Ovary (tissue), 3 donors: ENCODE measurements at regions not wholly inside any gene's neighbourhood (a gene's known extent, or its start where the extent isn't known, plus 50 kb on each side); places are given as distances from the start of the nearest gene placed in this dataset.

Experiments
- EP300 ChIP-seq: sonication (generic); formaldehyde crosslinking; IDR thresholded peaks from one replicate; pipeline ENCODE4 v1.6.1; 2017; ENCODE audit warnings: antibody characterized with exemption
- POLR2A ChIP-seq: fragments of 450-650 bp; IDR thresholded peaks from one replicate; pipeline ENCODE4 v1.6.1; 2017; ENCODE audit warnings: antibody characterized with exemption, mild to moderate bottlenecking, moderate library complexity
- TF ChIP-seq, protein P1 (sequence below), 3 donors: fragments of 450-650 bp in 2 of 3; fragments of 200-600 bp in 1 of 3; IDR thresholded peaks; one replicate each; pipeline versions ENCODE4 v1.5.1 to v1.8.0; 2016 to 2022; ENCODE audit warnings: antibody characterized with exemption in 3 of 3, mild to moderate bottlenecking in 1 of 3
- donor health status: DM: no; HTN: no; CAD: no.

DNA sequence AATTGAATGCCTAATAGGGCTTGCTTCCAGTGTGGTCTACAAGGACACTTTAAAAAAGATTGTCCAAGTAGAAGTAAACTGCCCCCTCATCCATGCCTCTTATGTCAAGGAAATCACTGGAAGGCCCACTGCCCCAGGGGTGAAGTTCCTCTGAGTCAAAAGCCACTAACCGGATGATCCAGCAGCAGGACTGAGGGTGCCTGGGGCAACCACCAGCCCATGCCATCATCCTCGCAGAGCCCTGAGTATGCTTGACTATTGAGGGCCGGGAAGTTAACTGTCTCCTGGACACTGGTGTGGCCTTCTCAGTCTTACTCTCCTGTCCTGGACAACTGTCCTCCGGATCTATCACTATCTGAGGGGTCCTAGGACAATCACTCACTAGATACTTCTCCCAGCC lies 411.5 kb downstream of the TENT5A start:
- TF ChIP-seq, protein P1, sequence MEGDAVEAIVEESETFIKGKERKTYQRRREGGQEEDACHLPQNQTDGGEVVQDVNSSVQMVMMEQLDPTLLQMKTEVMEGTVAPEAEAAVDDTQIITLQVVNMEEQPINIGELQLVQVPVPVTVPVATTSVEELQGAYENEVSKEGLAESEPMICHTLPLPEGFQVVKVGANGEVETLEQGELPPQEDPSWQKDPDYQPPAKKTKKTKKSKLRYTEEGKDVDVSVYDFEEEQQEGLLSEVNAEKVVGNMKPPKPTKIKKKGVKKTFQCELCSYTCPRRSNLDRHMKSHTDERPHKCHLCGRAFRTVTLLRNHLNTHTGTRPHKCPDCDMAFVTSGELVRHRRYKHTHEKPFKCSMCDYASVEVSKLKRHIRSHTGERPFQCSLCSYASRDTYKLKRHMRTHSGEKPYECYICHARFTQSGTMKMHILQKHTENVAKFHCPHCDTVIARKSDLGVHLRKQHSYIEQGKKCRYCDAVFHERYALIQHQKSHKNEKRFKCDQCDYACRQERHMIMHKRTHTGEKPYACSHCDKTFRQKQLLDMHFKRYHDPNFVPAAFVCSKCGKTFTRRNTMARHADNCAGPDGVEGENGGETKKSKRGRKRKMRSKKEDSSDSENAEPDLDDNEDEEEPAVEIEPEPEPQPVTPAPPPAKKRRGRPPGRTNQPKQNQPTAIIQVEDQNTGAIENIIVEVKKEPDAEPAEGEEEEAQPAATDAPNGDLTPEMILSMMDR (IDR thresholded peaks at IDR 0.05): no peak
- TF ChIP-seq POLR2A (no peak), EP300 (no peak)
